ENCODE measurements at regions not wholly inside any gene's neighbourhood (a gene's known extent, or its start where the extent isn't known, plus 50 kb on each side); places are given as distances from the start of the nearest gene placed in this dataset.

DNA sequence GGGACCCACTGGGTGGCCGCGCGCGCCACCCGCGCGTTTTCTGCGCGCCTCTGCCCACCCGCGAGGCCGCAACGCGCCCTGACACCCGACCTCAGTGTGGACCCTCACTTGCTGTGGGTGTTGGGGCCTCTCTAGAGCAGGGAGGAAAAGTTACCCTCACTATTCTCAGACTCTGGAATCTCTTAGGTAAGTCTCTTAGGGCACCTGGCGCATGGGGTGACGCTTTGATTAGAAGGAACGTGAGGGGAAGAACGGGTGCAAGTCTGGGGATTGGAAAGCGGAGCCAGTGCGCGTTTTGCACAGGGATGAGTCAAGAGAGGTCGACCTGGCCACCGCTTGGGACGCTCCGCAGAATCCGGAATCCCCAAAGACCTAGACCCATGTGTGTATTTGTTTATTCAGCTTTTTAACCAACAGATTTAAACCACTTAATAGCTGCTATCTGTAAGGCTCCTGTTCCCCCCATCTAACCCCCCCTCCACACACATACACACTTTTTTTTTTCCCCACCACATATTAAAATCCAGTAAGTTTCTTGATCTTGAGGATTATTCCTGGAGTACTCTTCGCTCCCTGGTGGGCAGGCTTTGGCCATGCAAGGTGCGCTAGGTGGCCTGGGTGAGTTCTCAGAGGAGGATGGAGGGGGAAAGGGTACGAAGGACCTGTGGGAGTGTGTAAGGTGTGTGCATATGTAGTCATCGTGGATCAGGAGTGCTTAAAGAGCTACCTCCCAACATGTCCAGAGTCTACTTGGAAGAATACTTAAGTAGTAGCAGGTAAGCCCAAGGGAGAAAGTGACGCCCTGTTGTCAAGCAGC is 169.1 kb upstream of the PPP1R3A start:
- Mint-ChIP-seq H3K27ac (no peak overlapping the region), H3K4me1 (ENCODE audit: low read depth) (peaks cover 34% of the 10 kb centered on the region), H3K36me3 (ENCODE audit: insufficient read depth in 2 of 2) (peaks cover 0 to 4% of the 10 kb centered on the region in 2 donors), H3K9me3 (no peaks in the 10 kb centered on the region), H3K27me3 (ENCODE audit: low read depth) (peaks cover 62% of the 10 kb centered on the region), H3K4me3 (peak overlapping the region; percentile 5 to 34)
- ATAC-seq (replicated peaks in 1 of 2) (no peak), DNase-seq (no peak)

GRCh38 chr7:114086914-114087652 is 168.3 kb upstream of the PPP1R3A start:
- DNase-seq = no peak
- Mint-ChIP-seq H3K27me3 (ENCODE audit: low read depth) (peaks cover 66% of the 10 kb centered on the region), H3K27ac (no peak overlapping the region)

GRCh38 chr7:114086537-114086913 is 167.7 kb upstream of the PPP1R3A start:
- peak; percentile 42 to 45 for ATAC-seq (replicated peaks in 1 of 2)
- H3K27me3 Mint-ChIP-seq (ENCODE audit: low read depth) = peaks cover 72% of the 10 kb centered on the region

More at GRCh38 chr7:114086914-114087652, 168.3 kb upstream of the PPP1R3A start:
- peaks cover 0 to 4% of the 10 kb centered on the region in 2 donors for H3K36me3 Mint-ChIP-seq (ENCODE audit: insufficient read depth in 2 of 2)
- H3K4me3 Mint-ChIP-seq = peak overlapping the region; percentile 78 to 86
- peaks cover 34% of the 10 kb centered on the region for H3K4me1 Mint-ChIP-seq (ENCODE audit: low read depth)
- H3K9me3 Mint-ChIP-seq = no peaks in the 10 kb centered on the region
- ATAC-seq (replicated peaks in 1 of 2) = no peak

DNA sequence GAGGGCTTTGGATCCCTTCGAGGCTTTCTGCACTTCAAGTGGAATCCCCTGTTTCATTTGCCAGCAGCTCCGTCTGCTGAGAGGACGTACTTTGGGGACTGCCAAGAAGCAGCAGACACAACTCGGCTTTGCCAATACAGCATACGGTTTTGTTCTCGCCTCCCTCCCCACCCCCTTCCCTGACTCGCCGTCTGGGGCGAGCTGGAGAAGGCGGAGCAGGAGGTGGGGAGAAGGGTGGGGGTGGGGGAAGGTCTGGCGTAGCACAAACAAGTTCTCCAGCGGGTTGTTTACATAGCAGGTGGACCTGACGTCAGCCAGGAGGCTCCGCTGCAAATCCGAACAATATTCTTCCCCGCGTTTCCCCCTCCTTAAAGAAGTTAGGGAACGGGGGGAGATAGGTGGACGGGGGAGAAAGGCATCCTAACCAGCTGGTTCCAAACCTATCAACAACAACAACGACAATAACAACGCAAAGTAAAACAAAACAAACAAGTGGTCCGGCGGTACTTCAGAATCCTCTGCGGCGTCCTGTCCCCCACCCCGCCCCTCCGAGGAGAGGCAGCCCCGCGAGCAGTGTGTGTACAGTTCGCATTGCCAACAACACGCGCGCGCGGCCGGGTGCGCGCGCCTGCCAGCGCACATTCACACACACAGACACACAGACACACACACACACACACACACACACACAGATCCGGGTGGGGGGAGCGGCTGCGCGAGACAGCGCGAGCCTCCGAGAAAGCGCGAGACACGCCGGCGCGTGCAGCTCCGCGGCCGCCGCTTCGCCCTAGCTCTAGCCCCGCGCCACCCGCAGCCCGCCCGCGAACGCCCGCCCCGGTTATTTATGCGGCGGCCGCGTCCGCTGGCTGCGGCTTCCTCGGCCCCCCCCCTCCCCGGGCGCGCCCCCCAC is 167.0 kb upstream of the PPP1R3A start:
- Mint-ChIP-seq H3K27me3 (ENCODE audit: low read depth) (peaks cover 78% of the 10 kb centered on the region), H3K36me3 (ENCODE audit: insufficient read depth in 2 of 2) (peaks cover 0 to 4% of the 10 kb centered on the region in 2 donors), H3K4me3 (peak overlapping the region; percentile 89 to 94), H3K27ac (no peak overlapping the region), H3K4me1 (ENCODE audit: low read depth) (peaks cover 34% of the 10 kb centered on the region), H3K9me3 (no peaks in the 10 kb centered on the region)
- peak; percentile 31 to 40 for DNase-seq
- ATAC-seq (replicated peaks in 1 of 2) = peak; percentile 55 to 59

More at GRCh38 chr7:114086537-114086913, 167.7 kb upstream of the PPP1R3A start:
- Mint-ChIP-seq H3K4me3 (peak overlapping the region; percentile 78 to 86), H3K27ac (no peak overlapping the region), H3K9me3 (no peaks in the 10 kb centered on the region), H3K4me1 (ENCODE audit: low read depth) (peaks cover 34% of the 10 kb centered on the region), H3K36me3 (ENCODE audit: insufficient read depth in 2 of 2) (peaks cover 0 to 4% of the 10 kb centered on the region in 2 donors)
- DNase-seq = peak; percentile 12 to 22

GRCh38 chr7:114085313-114085591 is 166.4 kb upstream of the PPP1R3A start:
- peaks cover 34% of the 10 kb centered on the region for H3K4me1 Mint-ChIP-seq (ENCODE audit: low read depth)
- DNase-seq = peak; percentile 16 to 25

GRCh38 chr7:114084472-114085312 is 165.9 kb upstream of the PPP1R3A start:
- Mint-ChIP-seq H3K36me3 (ENCODE audit: insufficient read depth in 2 of 2) (peaks cover 0 to 4% of the 10 kb centered on the region in 2 donors), H3K4me1 (ENCODE audit: low read depth) (peaks cover 34% of the 10 kb centered on the region), H3K9me3 (no peaks in the 10 kb centered on the region), H3K27me3 (ENCODE audit: low read depth) (peaks cover 89% of the 10 kb centered on the region), H3K4me3 (peak overlapping the region; percentile 89 to 94), H3K27ac (peak overlapping the region; percentile 85)
- peak; percentile 12 to 19 for ATAC-seq (replicated peaks in 1 of 2)
- peak; percentile 16 to 18 for DNase-seq

More at GRCh38 chr7:114085313-114085591, 166.4 kb upstream of the PPP1R3A start:
- Mint-ChIP-seq H3K27ac (peak overlapping the region; percentile 85), H3K4me3 (peak overlapping the region; percentile 89 to 94), H3K9me3 (no peaks in the 10 kb centered on the region), H3K27me3 (ENCODE audit: low read depth) (peaks cover 84% of the 10 kb centered on the region), H3K36me3 (ENCODE audit: insufficient read depth in 2 of 2) (peaks cover 0 to 4% of the 10 kb centered on the region in 2 donors)
- peak; percentile 21 to 36 for ATAC-seq (replicated peaks in 1 of 2)

- Mint-ChIP-seq H3K27ac (no peak overlapping the region), H3K4me1 (ENCODE audit: low read depth) (peaks cover 34% of the 10 kb centered on the region), H3K9me3 (no peaks in the 10 kb centered on the region), H3K4me3 (peak overlapping the region; percentile 76 to 80), H3K36me3 (ENCODE audit: insufficient read depth in 2 of 2) (peaks cover 0 to 4% of the 10 kb centered on the region in 2 donors), H3K27me3 (ENCODE audit: low read depth) (peaks cover 92% of the 10 kb centered on the region)
- DNase-seq (no peak), ATAC-seq (replicated peaks in 1 of 2) (no peak)
Observed at GRCh38 chr7:114084002-114084471, 165.2 kb upstream of the PPP1R3A start.

- peaks cover 0 to 4% of the 10 kb centered on the region in 2 donors for H3K36me3 Mint-ChIP-seq (ENCODE audit: insufficient read depth in 2 of 2)
- H3K27me3 Mint-ChIP-seq (ENCODE audit: low read depth) = peaks cover 85% of the 10 kb centered on the region
- DNase-seq (peak in 1 of 2 donors; percentile 15), ATAC-seq (replicated peaks in 1 of 2) (no peak)
- no peaks in the 10 kb centered on the region for H3K9me3 Mint-ChIP-seq
- no peak overlapping the region for H3K27ac Mint-ChIP-seq
- peaks cover 34% of the 10 kb centered on the region for H3K4me1 Mint-ChIP-seq (ENCODE audit: low read depth)
- H3K4me3 Mint-ChIP-seq = peak overlapping the region; percentile 76 to 80
Observed at GRCh38 chr7:114083166-114084001, 164.6 kb upstream of the PPP1R3A start.

DNA sequence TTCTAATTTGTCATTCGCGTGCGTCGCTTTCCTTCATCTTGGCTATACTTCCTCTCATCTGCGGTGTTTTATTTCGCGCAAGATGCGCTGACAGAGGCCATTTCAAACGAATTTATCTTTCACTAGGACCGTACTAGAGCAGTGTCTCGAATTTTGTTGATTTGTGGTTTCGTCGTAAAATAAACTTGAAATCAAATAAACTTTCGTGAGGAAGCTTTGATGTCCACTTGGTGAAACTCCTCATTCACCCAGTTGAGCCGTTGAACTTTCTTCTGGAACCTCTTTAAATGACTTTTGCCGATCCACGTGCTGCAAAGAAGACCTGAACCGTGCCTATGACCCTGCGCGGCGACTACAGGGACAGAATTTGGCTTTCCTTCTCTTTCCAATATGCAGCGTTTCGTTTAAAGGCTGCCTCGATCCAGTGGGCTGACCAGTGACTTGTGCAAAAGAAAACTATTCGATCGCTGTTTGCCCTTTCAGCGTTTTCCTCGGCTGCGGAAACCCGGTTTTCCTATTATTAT is 163.9 kb upstream of the PPP1R3A start:
- Mint-ChIP-seq H3K4me1 (ENCODE audit: low read depth) (peaks cover 34% of the 10 kb centered on the region), H3K27ac (no peak overlapping the region), H3K36me3 (ENCODE audit: insufficient read depth in 2 of 2) (peaks cover 0 to 4% of the 10 kb centered on the region in 2 donors), H3K9me3 (no peaks in the 10 kb centered on the region), H3K4me3 (peak overlapping the region; percentile 76 to 80), H3K27me3 (ENCODE audit: low read depth) (peaks cover 83% of the 10 kb centered on the region)
- DNase-seq (no peak), ATAC-seq (replicated peaks in 1 of 2) (no peak)

GRCh38 chr7:114081606-114082425 is 163.0 kb upstream of the PPP1R3A start:
- peaks cover 0 to 4% of the 10 kb centered on the region in 2 donors for H3K36me3 Mint-ChIP-seq (ENCODE audit: insufficient read depth in 2 of 2)
- H3K27me3 Mint-ChIP-seq (ENCODE audit: low read depth) = peaks cover 76% of the 10 kb centered on the region
- DNase-seq (peak in 1 of 2 donors; percentile 18), ATAC-seq (replicated peaks in 1 of 2) (no peak)
- H3K9me3 Mint-ChIP-seq = no peaks in the 10 kb centered on the region
- no peak overlapping the region for H3K27ac Mint-ChIP-seq
- H3K4me3 Mint-ChIP-seq = peak overlapping the region in 1 of 2 donors; percentile 36
- H3K4me1 Mint-ChIP-seq (ENCODE audit: low read depth) = peaks cover 28% of the 10 kb centered on the region
